ENCODE measurements at regions not wholly inside any gene's neighbourhood (a gene's known extent, or its start where the extent isn't known, plus 50 kb on each side); places are given as distances from the start of the nearest gene placed in this dataset.

- no peaks in the 10 kb centered on the region for H3K36me3 ChIP-seq (ENCODE audit: control insufficient read depth, insufficient read depth, low read length)
- H3K27me3 ChIP-seq (ENCODE audit: control insufficient read depth, insufficient read depth, low read length), result no peaks in the 10 kb centered on the region
- no peak for DNase-seq
- peaks cover 37% of the 10 kb centered on the region for H3K4me1 ChIP-seq (ENCODE audit: control insufficient read depth, insufficient read depth, low read length)
- WGBS (ENCODE audit: insufficient coverage, low lambda C conversion rate), result 60% methylated on average over 1 of the region's 16 CpGs
- H3K27ac ChIP-seq (ENCODE audit: low read length), result peak overlapping the region; percentile 84
- no peak overlapping the region for H3K4me3 ChIP-seq (ENCODE audit: low read length)
- H3K9me3 ChIP-seq (ENCODE audit: control insufficient read depth, low read depth, low read length), result no peaks in the 10 kb centered on the region
These were observed 356.8 kb downstream of the LMO4 start for GRCh38 chr1:87685311-87686135.

GRCh38 chr1:87686136-87686495, 357.4 kb downstream of the LMO4 start:
- Histone ChIP-seq H3K9me3 (ENCODE audit: control insufficient read depth, low read depth, low read length) (no peaks in the 10 kb centered on the region), H3K27ac (ENCODE audit: low read length) (no peak overlapping the region), H3K27me3 (ENCODE audit: control insufficient read depth, insufficient read depth, low read length) (no peaks in the 10 kb centered on the region), H3K36me3 (ENCODE audit: control insufficient read depth, insufficient read depth, low read length) (no peaks in the 10 kb centered on the region), H3K4me3 (ENCODE audit: low read length) (no peak overlapping the region), H3K4me1 (ENCODE audit: control insufficient read depth, insufficient read depth, low read length) (peaks cover 37% of the 10 kb centered on the region)
- DNase-seq, result no peak
- no CpG with 5 or more reads among the region's 1 CpG for WGBS (ENCODE audit: insufficient coverage, low lambda C conversion rate)

- no CpG with 5 or more reads among the region's 1 CpG for WGBS (ENCODE audit: insufficient coverage, low lambda C conversion rate)
- Histone ChIP-seq H3K9me3 (ENCODE audit: control insufficient read depth, low read depth, low read length) (no peaks in the 10 kb centered on the region), H3K27ac (ENCODE audit: low read length) (no peak overlapping the region), H3K27me3 (ENCODE audit: control insufficient read depth, insufficient read depth, low read length) (no peaks in the 10 kb centered on the region), H3K36me3 (ENCODE audit: control insufficient read depth, insufficient read depth, low read length) (no peaks in the 10 kb centered on the region), H3K4me3 (ENCODE audit: low read length) (no peak overlapping the region), H3K4me1 (ENCODE audit: control insufficient read depth, insufficient read depth, low read length) (peaks cover 37% of the 10 kb centered on the region)
- no peak for DNase-seq
These were observed 358.0 kb downstream of the LMO4 start for GRCh38 chr1:87686671-87687070.

DNA sequence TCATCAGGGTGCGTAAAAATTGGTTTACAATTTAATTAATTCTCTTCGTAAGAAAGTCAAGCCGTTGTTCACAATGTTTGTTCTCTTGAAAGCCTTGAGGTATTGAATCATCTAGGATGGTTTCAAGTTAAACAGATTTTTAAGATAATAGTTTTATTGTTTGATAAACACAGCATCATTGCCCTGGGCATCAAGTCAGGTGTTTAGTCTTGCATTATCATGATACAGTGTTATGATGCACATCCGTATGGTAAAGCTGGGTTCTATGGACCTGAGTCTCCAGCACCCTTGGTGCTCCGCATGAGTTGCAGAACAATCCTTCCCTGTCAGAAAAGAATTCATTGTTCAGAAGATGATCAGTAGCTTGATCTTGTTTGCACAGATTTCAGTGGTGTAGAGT, 359.5 kb downstream of the LMO4 start:
- Histone ChIP-seq H3K27me3 (ENCODE audit: control insufficient read depth, insufficient read depth, low read length) (no peaks in the 10 kb centered on the region), H3K36me3 (ENCODE audit: control insufficient read depth, insufficient read depth, low read length) (no peaks in the 10 kb centered on the region), H3K9me3 (ENCODE audit: control insufficient read depth, low read depth, low read length) (no peaks in the 10 kb centered on the region), H3K4me1 (ENCODE audit: control insufficient read depth, insufficient read depth, low read length) (peaks cover 37% of the 10 kb centered on the region), H3K27ac (ENCODE audit: low read length) (peak overlapping the region; percentile 87), H3K4me3 (ENCODE audit: low read length) (no peak overlapping the region)
- WGBS (ENCODE audit: insufficient coverage, low lambda C conversion rate), result 0% methylated on average over 1 of the region's 5 CpGs
- DNase-seq, result no peak

GRCh38 chr1:87689487-87689886, 360.8 kb downstream of the LMO4 start:
- DNase-seq, result peak in 1 of 2 donors; percentile 74
- Histone ChIP-seq H3K27me3 (ENCODE audit: control insufficient read depth, insufficient read depth, low read length) (no peaks in the 10 kb centered on the region), H3K9me3 (ENCODE audit: control insufficient read depth, low read depth, low read length) (no peaks in the 10 kb centered on the region), H3K4me1 (ENCODE audit: control insufficient read depth, insufficient read depth, low read length) (peaks cover 37% of the 10 kb centered on the region), H3K36me3 (ENCODE audit: control insufficient read depth, insufficient read depth, low read length) (no peaks in the 10 kb centered on the region), H3K4me3 (ENCODE audit: low read length) (no peak overlapping the region), H3K27ac (ENCODE audit: low read length) (peak overlapping the region; percentile 87)

DNA sequence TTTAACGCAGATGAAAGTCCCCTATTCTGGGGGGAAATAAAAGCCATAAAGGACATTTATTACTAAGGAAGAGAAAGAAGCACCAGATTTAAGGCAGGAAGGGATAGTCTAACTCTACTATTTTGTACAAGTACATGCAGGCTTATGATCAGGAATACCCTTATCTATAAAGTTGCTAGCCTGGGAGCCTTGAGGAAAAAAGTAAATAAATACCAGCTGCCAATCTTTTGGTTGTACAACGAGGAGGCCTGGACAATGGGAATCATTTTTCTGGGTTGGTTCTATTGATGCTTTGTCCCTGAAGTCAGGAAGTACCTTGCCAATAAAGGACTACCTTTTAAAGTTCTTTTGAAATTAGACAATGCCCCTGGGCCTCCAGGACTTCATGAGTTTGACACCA, 367.8 kb downstream of the LMO4 start:
- Histone ChIP-seq H3K27me3 (ENCODE audit: control insufficient read depth, insufficient read depth, low read length) (no peaks in the 10 kb centered on the region), H3K4me1 (ENCODE audit: control insufficient read depth, insufficient read depth, low read length) (no peaks in the 10 kb centered on the region), H3K27ac (ENCODE audit: low read length) (no peak overlapping the region), H3K4me3 (ENCODE audit: low read length) (no peak overlapping the region), H3K36me3 (ENCODE audit: control insufficient read depth, insufficient read depth, low read length) (no peaks in the 10 kb centered on the region), H3K9me3 (ENCODE audit: control insufficient read depth, low read depth, low read length) (peaks cover 11% of the 10 kb centered on the region)
- no CpG with 5 or more reads among the region's 2 CpGs for WGBS (ENCODE audit: insufficient coverage, low lambda C conversion rate)
- no peak for DNase-seq

GRCh38 chr1:87702455-87702854, 373.8 kb downstream of the LMO4 start:
- WGBS (ENCODE audit: insufficient coverage, low lambda C conversion rate), result no CpG with 5 or more reads among the region's 2 CpGs
- DNase-seq, result no peak
- H3K27ac ChIP-seq (ENCODE audit: low read length), result no peak overlapping the region
- H3K9me3 ChIP-seq (ENCODE audit: control insufficient read depth, low read depth, low read length), result peaks cover 27% of the 10 kb centered on the region
- no peak overlapping the region for H3K4me3 ChIP-seq (ENCODE audit: low read length)
- peaks cover 8% of the 10 kb centered on the region for H3K4me1 ChIP-seq (ENCODE audit: control insufficient read depth, insufficient read depth, low read length)
- H3K36me3 ChIP-seq (ENCODE audit: control insufficient read depth, insufficient read depth, low read length), result no peaks in the 10 kb centered on the region
- H3K27me3 ChIP-seq (ENCODE audit: control insufficient read depth, insufficient read depth, low read length), result no peaks in the 10 kb centered on the region

- Histone ChIP-seq H3K4me1 (ENCODE audit: control insufficient read depth, insufficient read depth, low read length) (peaks cover 8% of the 10 kb centered on the region), H3K9me3 (ENCODE audit: control insufficient read depth, low read depth, low read length) (peaks cover 23% of the 10 kb centered on the region), H3K4me3 (ENCODE audit: low read length) (no peak overlapping the region), H3K27me3 (ENCODE audit: control insufficient read depth, insufficient read depth, low read length) (no peaks in the 10 kb centered on the region), H3K27ac (ENCODE audit: low read length) (no peak overlapping the region), H3K36me3 (ENCODE audit: control insufficient read depth, insufficient read depth, low read length) (no peaks in the 10 kb centered on the region)
- DNase-seq, result no peak
- WGBS (ENCODE audit: insufficient coverage, low lambda C conversion rate), result no CpG with 5 or more reads among the region's 4 CpGs
These were observed 376.6 kb downstream of the LMO4 start for GRCh38 chr1:87705233-87705632.

DNA sequence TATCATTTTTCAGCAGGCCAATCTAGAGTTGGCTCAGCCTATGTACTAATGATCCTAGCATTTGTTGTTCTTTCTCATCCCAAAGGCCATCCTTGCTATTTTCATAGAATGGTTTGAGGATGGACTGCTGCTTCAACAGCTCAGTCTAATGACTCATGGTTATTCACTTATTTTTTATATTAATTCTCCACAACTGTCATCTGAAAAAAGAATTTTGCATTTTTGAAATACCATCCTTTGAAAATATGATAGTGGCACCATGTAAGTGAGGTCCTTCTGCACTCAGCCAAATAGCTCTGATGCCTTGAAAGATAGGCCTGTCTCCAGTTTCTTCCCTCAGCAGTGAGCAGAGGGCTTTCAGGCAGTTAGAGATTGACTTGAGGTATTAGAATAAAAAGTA, 377.5 kb downstream of the LMO4 start:
- no peak overlapping the region for H3K4me3 ChIP-seq (ENCODE audit: low read length)
- peaks cover 18% of the 10 kb centered on the region for H3K9me3 ChIP-seq (ENCODE audit: control insufficient read depth, low read depth, low read length)
- DNase-seq, result no peak
- H3K36me3 ChIP-seq (ENCODE audit: control insufficient read depth, insufficient read depth, low read length), result no peaks in the 10 kb centered on the region
- no peaks in the 10 kb centered on the region for H3K27me3 ChIP-seq (ENCODE audit: control insufficient read depth, insufficient read depth, low read length)
- peak overlapping the region; percentile 6 for H3K27ac ChIP-seq (ENCODE audit: low read length)
- peaks cover 8% of the 10 kb centered on the region for H3K4me1 ChIP-seq (ENCODE audit: control insufficient read depth, insufficient read depth, low read length)

DNA sequence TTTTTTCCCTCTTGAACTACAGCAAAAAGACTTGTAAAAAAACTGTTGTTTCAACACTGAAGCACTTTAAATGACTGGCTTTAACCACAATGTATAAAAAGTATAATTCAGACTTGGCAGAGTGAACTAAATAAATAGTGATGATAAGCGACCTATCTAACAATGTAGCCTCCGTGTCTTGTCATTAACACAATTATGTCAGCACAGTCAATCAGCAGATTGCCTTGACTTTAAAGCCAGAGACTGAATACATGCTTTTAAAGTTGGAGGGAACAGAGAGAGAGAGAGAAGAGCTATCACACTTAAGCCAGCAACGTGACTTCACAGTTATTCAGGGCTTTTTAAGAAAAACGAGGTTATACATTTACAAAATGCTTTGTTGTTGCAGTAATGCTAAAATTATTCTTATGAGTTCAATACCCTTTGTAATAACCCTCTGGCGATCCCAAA, 378.1 kb downstream of the LMO4 start:
- H3K36me3 ChIP-seq (ENCODE audit: control insufficient read depth, insufficient read depth, low read length), result no peaks in the 10 kb centered on the region
- no peak overlapping the region for H3K4me3 ChIP-seq (ENCODE audit: low read length)
- H3K27me3 ChIP-seq (ENCODE audit: control insufficient read depth, insufficient read depth, low read length), result no peaks in the 10 kb centered on the region
- peaks cover 13% of the 10 kb centered on the region for H3K4me1 ChIP-seq (ENCODE audit: control insufficient read depth, insufficient read depth, low read length)
- H3K9me3 ChIP-seq (ENCODE audit: control insufficient read depth, low read depth, low read length), result peaks cover 12% of the 10 kb centered on the region
- no CpG with 5 or more reads among the region's 5 CpGs for WGBS (ENCODE audit: insufficient coverage, low lambda C conversion rate)
- DNase-seq, result peak in 1 of 2 donors; percentile 65
- peak overlapping the region; percentile 72 for H3K27ac ChIP-seq (ENCODE audit: low read length)

DNA sequence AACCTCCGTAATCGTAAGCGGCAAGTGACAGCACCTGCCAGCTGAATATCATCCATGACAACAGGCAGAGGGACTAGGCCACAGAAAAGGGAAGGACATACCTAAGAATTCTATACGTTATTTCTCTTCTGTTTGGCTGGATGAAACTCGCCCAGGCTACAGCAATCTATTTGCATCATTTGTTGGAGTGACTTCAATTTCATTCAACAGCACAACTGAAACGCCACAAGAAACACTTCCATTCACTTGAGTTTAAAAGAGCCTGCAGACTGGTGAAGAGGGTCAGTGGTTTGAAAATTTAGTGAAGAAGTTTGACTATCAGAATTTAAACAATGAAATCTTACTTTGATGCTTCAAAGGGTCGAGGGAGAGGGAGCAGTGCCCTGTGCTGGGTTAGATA, 378.7 kb downstream of the LMO4 start:
- DNase-seq, result no peak
- Histone ChIP-seq H3K4me1 (ENCODE audit: control insufficient read depth, insufficient read depth, low read length) (peaks cover 14% of the 10 kb centered on the region), H3K27ac (ENCODE audit: low read length) (peak overlapping the region; percentile 72), H3K27me3 (ENCODE audit: control insufficient read depth, insufficient read depth, low read length) (no peaks in the 10 kb centered on the region), H3K9me3 (ENCODE audit: control insufficient read depth, low read depth, low read length) (peaks cover 6% of the 10 kb centered on the region), H3K36me3 (ENCODE audit: control insufficient read depth, insufficient read depth, low read length) (no peaks in the 10 kb centered on the region), H3K4me3 (ENCODE audit: low read length) (no peak overlapping the region)
- WGBS (ENCODE audit: insufficient coverage, low lambda C conversion rate), result no CpG with 5 or more reads among the region's 7 CpGs
